Heart right ventricle (tissue), 16 donors: ENCODE measurements at regions not wholly inside any gene's neighbourhood (a gene's known extent, or its start where the extent isn't known, plus 50 kb on each side); places are given as distances from the start of the nearest gene placed in this dataset.

Experiments used
- ATAC-seq, 8 donors: fragments of 200-7000 bp; cut with Tn5 transposase; one replicate each; pipeline ENCODE4 v1.9.1; 2020; ENCODE audit warnings: mild to moderate bottlenecking in 8 of 8, moderate library complexity in 8 of 8, moderate number of reproducible peaks in 1 of 8
- DNase-seq, 2 donors: peaks; one replicate each; pipeline ENCODE4 v3.0.0-alpha.2; 2020
- H3K27ac ChIP-seq, 10 donors: fragments of 200-600 bp; sonication (generic) in 2 of 10; one replicate each; pipeline versions ENCODE4 v1.5.0 to v1.8.0; 2020 to 2022; ENCODE audit warnings: mild to moderate bottlenecking in 3 of 10
- H3K27me3 ChIP-seq, 7 donors: fragments of 200-600 bp; one replicate each; pipeline ENCODE4 v1.8.0; 2021 to 2022; ENCODE audit warnings: mild to moderate bottlenecking in 2 of 7
- H3K36me3 ChIP-seq, 9 donors: fragments of 200-600 bp; sonication (generic) in 1 of 9; one replicate each; pipeline versions ENCODE4 v1.5.0 to v1.8.0; 2020 to 2022; ENCODE audit warnings: mild to moderate bottlenecking in 2 of 9
- H3K4me1 ChIP-seq, 9 donors: fragments of 200-600 bp; sonication (generic) in 1 of 9; one replicate each; pipeline versions ENCODE4 v1.5.0 to v1.8.0; 2020 to 2022; ENCODE audit warnings: mild to moderate bottlenecking in 4 of 9
- H3K4me3 ChIP-seq, 10 donors: fragments of 200-600 bp; sonication (generic) in 2 of 10; one replicate each; pipeline versions ENCODE4 v1.5.0 to v1.8.0; 2020 to 2022; ENCODE audit warnings: mild to moderate bottlenecking in 7 of 10, moderate library complexity in 2 of 10
- H3K9me3 ChIP-seq, 11 donors: fragments of 200-600 bp in 10 of 11; sonication (generic) in 2 of 11; one replicate each; pipeline versions ENCODE4 v1.5.0 to v1.8.0; 2013 to 2022; ENCODE audit warnings: mild to moderate bottlenecking in 2 of 11, control low read depth in 1 of 11, moderate library complexity in 1 of 11
- WGBS, 2 donors: extraction: QIAGEN DNeasy Blood & Tissue Kit; methylation state at CpG; one replicate each; pipeline ENCODE4 v1.1.7; 2013; ENCODE audit warnings: inconsistent platforms in 1 of 2; 5-methylcytosine and 5-hydroxymethylcytosine counted together
- intact Hi-C, 10 donors: fragments of 100-400 bp; cut with DNase I; formaldehyde crosslinking; loops; one replicate each; pipeline versions ENCODE4 v1.11.1 to v1.14.2; 2022
- TF ChIP-seq, protein P1 (sequence below), 9 donors: fragments of 200-600 bp; sonication (generic) in 2 of 9; IDR thresholded peaks; one replicate each; pipeline versions ENCODE4 v1.5.0 to v1.8.0; 2021 to 2022; ENCODE audit warnings: antibody characterized with exemption in 9 of 9, mild to moderate bottlenecking in 5 of 9, moderate library complexity in 1 of 9
- donor health status: Arrhythmogenic right ventricular cardiomyopathy.
- donor health status: ischemic (EF 13 %, LVEDD 7.1; RV severe dilation, severe dysfunction).
- donor health status: healthy with polysubstance abuse.
- donor health status: DM: no; HTN: yes; CAD: no.
- donor health status: DM: no; HTN: no; CAD: no.
- donor health status: ischemic (EF 25% LVEDD 6.9; RV normal size, moderate dysfunction).
- donor health status: ischemic (EF 25% LVEDD 5.7; RV mildly dilated, moderate dysfunction).
- donor health status: healthy.
- donor health status: DM: yes; HTN: yes; CAD: no.
- donor health status: Ischemic cardiomyopathy.
- donor health status: ischemic (EF 35%, LVEDD 5.7; RV mildly dilated, moderate dysfunction).
- donor health status: nonischemic (EF 11% LVEDD 7.7; RV severe dilation, severe dysfunction).
- donor health status: DM: yes; HTN: yes; CAD: no.
- donor health status: PGD.
- donor health status: ischemic (EF 29% LVEDD 5.4; RV normal size, mild dysfunction).
- donor health status: nonischemic (EF 23%, LVEDD 6.1; RV moderate dilation, normal function).

DNA sequence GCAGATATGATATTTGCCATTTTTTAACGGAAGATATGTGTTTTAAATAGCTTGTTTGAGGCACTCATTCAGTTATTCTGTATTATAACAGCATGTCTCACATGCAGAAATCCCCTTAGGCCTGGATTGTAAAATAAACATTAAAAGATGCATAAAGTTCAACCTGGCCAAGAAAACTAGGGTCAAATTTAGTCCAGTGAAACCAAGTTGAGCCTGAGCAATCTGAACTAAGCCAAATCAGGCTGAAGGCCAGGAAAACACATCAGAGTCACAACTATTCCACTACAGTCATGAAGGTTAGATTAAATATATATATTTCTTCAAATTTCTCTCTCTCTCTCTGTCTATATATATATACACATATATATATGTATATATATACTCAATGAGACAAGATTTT lies 504.8 kb downstream of the SLITRK1 start:
- WGBS, 2 donors: 48 to 49% methylated on average over 1 of the region's 1 CpG
- Histone ChIP-seq H3K36me3 (no peaks in the 10 kb centered on the region), H3K4me3 (no peak overlapping the region), H3K27me3 (no peaks in the 10 kb centered on the region), H3K9me3 (peaks cover 0 to 22% (median 0%) of the 10 kb centered on the region in 11 donors), H3K27ac (no peak overlapping the region), H3K4me1 (no peaks in the 10 kb centered on the region)
- DNase-seq (no peak), ATAC-seq (no peak)
- TF ChIP-seq, protein P1, sequence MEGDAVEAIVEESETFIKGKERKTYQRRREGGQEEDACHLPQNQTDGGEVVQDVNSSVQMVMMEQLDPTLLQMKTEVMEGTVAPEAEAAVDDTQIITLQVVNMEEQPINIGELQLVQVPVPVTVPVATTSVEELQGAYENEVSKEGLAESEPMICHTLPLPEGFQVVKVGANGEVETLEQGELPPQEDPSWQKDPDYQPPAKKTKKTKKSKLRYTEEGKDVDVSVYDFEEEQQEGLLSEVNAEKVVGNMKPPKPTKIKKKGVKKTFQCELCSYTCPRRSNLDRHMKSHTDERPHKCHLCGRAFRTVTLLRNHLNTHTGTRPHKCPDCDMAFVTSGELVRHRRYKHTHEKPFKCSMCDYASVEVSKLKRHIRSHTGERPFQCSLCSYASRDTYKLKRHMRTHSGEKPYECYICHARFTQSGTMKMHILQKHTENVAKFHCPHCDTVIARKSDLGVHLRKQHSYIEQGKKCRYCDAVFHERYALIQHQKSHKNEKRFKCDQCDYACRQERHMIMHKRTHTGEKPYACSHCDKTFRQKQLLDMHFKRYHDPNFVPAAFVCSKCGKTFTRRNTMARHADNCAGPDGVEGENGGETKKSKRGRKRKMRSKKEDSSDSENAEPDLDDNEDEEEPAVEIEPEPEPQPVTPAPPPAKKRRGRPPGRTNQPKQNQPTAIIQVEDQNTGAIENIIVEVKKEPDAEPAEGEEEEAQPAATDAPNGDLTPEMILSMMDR (IDR thresholded peaks at IDR 0.05): no peak
- intact Hi-C loops: no loop called here

DNA sequence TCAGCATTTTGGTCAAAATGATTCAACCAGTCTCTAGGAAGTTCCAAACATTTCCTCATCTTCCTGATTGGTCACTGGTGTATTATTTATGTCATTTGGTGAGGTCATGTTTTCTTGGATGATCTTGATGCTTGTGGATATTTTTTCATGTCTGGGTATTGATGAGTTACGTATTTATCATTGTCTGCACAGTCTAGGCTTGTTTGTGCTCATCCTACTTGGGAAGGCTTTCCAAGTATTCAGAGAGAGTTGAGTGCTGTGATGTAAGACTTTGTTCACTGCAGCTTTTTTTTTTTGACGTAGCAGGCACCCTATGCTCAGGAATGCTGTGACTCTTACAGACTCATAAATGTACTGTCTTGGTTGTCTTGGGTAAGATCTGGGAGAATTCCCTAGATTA lies 509.5 kb downstream of the SLITRK1 start:
- H3K27me3 ChIP-seq: no peaks in the 10 kb centered on the region
- H3K27ac ChIP-seq: no peak overlapping the region
- ATAC-seq (no peak), DNase-seq (no peak)
- 55 to 60% methylated on average over 2 of the region's 2 CpGs for WGBS, 2 donors
- no peaks in the 10 kb centered on the region for H3K36me3 ChIP-seq
- H3K9me3 ChIP-seq: peaks cover 0 to 41% (median 0%) of the 10 kb centered on the region in 11 donors
- intact Hi-C loops: no loop called here
- H3K4me1 ChIP-seq: no peaks in the 10 kb centered on the region
- H3K4me3 ChIP-seq: no peak overlapping the region
- TF ChIP-seq, protein P1 (IDR thresholded peaks at IDR 0.05): no peak

DNA sequence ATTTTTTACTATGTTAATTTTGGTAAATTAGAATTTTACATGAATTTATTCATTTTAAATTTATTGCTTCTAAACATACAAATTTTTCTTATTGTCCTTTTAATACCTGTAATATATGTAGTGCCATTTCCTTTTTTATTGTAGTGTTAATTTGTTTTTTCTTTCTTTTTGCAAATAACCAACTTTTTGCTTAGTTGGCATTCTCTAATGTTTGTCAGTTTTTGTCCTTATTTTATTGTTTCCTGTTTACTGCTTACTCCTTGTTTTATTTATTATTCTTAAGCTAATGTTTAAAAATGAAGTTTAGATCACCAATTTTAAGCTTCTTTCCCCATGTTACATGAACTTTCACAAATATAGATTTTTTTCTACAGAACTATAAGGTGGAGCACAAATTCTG lies 516.6 kb downstream of the SLITRK1 start:
- ATAC-seq: no peak
- no peaks in the 10 kb centered on the region for H3K4me1 ChIP-seq
- DNase-seq: no peak
- H3K9me3 ChIP-seq: peaks cover 0 to 18% (median 0%) of the 10 kb centered on the region in 11 donors
- H3K4me3 ChIP-seq: no peak overlapping the region
- TF ChIP-seq, protein P1 (IDR thresholded peaks at IDR 0.05): no peak
- no peak overlapping the region for H3K27ac ChIP-seq
- H3K27me3 ChIP-seq: no peaks in the 10 kb centered on the region
- intact Hi-C loops: no loop called here
- H3K36me3 ChIP-seq: no peaks in the 10 kb centered on the region

DNA sequence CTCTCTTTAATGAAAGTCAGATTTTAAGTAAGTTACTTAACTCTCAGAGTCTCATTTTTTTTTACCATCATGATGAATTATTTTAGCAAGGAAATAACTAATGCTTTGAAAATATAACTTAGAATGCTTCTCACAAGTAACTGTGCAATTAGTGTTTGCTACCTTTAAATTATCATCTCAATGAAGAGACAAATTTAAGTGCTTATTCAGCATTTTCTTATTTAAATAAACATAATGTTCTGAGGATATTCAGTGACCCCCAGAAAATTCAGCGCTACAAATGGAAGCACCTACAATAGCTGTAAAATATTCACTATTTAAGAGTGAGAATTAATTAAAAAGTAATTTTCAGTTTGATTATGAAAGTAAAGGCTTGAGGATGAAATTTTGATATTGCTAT lies 527.2 kb downstream of the SLITRK1 start:
- TF ChIP-seq, protein P1 (IDR thresholded peaks at IDR 0.05): no peak
- Histone ChIP-seq H3K36me3 (no peaks in the 10 kb centered on the region), H3K27ac (no peak overlapping the region), H3K9me3 (peaks cover 0 to 8% (median 0%) of the 10 kb centered on the region in 11 donors), H3K4me3 (no peak overlapping the region), H3K27me3 (no peaks in the 10 kb centered on the region), H3K4me1 (no peaks in the 10 kb centered on the region)
- intact Hi-C loops: no loop called here
- WGBS, 2 donors: 85 to 86% methylated on average over 1 of the region's 1 CpG
- no peak for ATAC-seq
- no peak for DNase-seq

DNA sequence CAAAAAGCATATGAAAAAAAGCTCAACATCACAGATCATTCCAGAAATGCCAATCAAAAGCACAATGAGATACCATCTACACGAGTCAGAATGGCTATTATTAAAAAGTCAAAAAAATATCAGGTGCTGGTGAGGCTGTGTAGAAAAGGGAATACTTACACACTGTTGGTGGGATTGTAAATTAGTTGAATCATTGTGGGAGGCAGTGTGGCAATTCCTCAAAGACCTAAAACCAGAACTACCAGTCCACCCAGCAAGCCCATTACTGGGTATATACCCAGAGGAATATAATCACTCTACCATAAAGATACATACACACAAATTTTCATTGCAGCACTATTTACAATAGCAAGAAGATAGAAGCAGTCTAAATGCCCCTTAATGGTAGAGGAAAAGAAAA lies 529.9 kb downstream of the SLITRK1 start:
- H3K27me3 ChIP-seq: no peaks in the 10 kb centered on the region
- intact Hi-C loops: no loop called here
- no peak overlapping the region for H3K27ac ChIP-seq
- no peak overlapping the region for H3K4me3 ChIP-seq
- 42 to 51% methylated on average over 1 of the region's 1 CpG for WGBS, 2 donors
- no peaks in the 10 kb centered on the region for H3K4me1 ChIP-seq
- TF ChIP-seq, protein P1 (IDR thresholded peaks at IDR 0.05): no peak
- ATAC-seq (no peak), DNase-seq (no peak)
- H3K9me3 ChIP-seq: no peaks in the 10 kb centered on the region
- no peaks in the 10 kb centered on the region for H3K36me3 ChIP-seq
